CD4-positive, alpha-beta T cell (primary cell): ENCODE measurements at regions not wholly inside any gene's neighbourhood (a gene's known extent, or its start where the extent isn't known, plus 50 kb on each side); places are given as distances from the start of the nearest gene placed in this dataset.

Experiments used
- ATAC-seq: fragments of 200-7000 bp; cut with Tn5 transposase; one replicate; pipeline ENCODE4 v1.10.0; 2022; ENCODE audit warnings: mild to moderate bottlenecking; ENCODE audit not compliant: poor library complexity
- CTCF ChIA-PET: fragments of 350-600 bp; sonication (Branson Sonifier 250); formaldehyde crosslinking; loops from one replicate; lab custom pipeline; 2021; ENCODE audit warnings: antibody characterized with exemption, inconsistent platforms; lab: Charles Lee
- POLR2A ChIA-PET: fragments of 350-600 bp; sonication (Branson Sonifier 250); formaldehyde crosslinking; loops from one replicate; lab custom pipeline; 2021; ENCODE audit warnings: antibody characterized with exemption, inconsistent platforms; lab: Charles Lee
- DNase-seq, 14 experiments: peaks; one replicate each; pipeline ENCODE4 v3.0.0-alpha.2; 2013 to 2020; ENCODE audit warnings: mixed read lengths in 2 of 14
- H3K27ac ChIP-seq, 2 donors: one replicate each; pipeline versions ENCODE4 v1.5.1 to v1.7.0; 2013; ENCODE audit warnings: low read length in 2 of 2, low read depth in 1 of 2, mild to moderate bottlenecking in 1 of 2
- H3K27me3 ChIP-seq, 2 experiments: 1 replicate in 1 of 2; 2 replicates in 1 of 2; pipeline versions ENCODE4 v1.6.1 to v1.7.0; 2013; ENCODE audit warnings: low read length in 2 of 2, control low read depth in 1 of 2, mild to moderate bottlenecking in 1 of 2, moderate library complexity in 1 of 2; ENCODE audit not compliant: insufficient read depth in 2 of 2, control insufficient read depth in 1 of 2
- H3K36me3 ChIP-seq: one replicate; pipeline ENCODE4 v1.6.1; 2013; ENCODE audit warnings: low read length, control low read depth; ENCODE audit not compliant: insufficient read depth
- H3K4me1 ChIP-seq: one replicate; pipeline ENCODE4 v1.6.1; 2013; ENCODE audit warnings: low read length, control low read depth; ENCODE audit not compliant: insufficient read depth
- H3K4me3 ChIP-seq: one replicate; pipeline ENCODE4 v1.5.1; 2013; ENCODE audit warnings: mild to moderate bottlenecking, low read length, moderate library complexity
- H3K9me3 ChIP-seq, 2 experiments: 1 replicate in 1 of 2; 2 replicates in 1 of 2; pipeline versions ENCODE4 v1.6.1 to v1.7.0; 2013; ENCODE audit warnings: low read length in 2 of 2, mild to moderate bottlenecking in 2 of 2, control low read depth in 1 of 2, moderate library complexity in 1 of 2; ENCODE audit not compliant: control insufficient read depth in 1 of 2, insufficient read depth in 1 of 2
- H3K27ac Mint-ChIP-seq: one replicate; pipeline ENCODE4 v1.8.0; 2020; ENCODE audit warnings: mixed read lengths
- H3K27me3 Mint-ChIP-seq: one replicate; pipeline ENCODE4 v1.8.0; 2021; ENCODE audit warnings: mixed read lengths
- H3K36me3 Mint-ChIP-seq: one replicate; pipeline ENCODE4 v1.8.0; 2021; ENCODE audit warnings: low read depth, mixed read lengths
- H3K4me1 Mint-ChIP-seq: one replicate; pipeline ENCODE4 v1.8.0; 2021; ENCODE audit warnings: low read depth, mixed read lengths
- H3K4me3 Mint-ChIP-seq: one replicate; pipeline ENCODE4 v1.8.0; 2020; ENCODE audit warnings: mild to moderate bottlenecking, mixed read lengths
- H3K9me3 Mint-ChIP-seq: one replicate; pipeline ENCODE4 v1.8.0; 2020; ENCODE audit warnings: mixed read lengths
- intact Hi-C, 2 experiments: fragments of 100-400 bp; cut with DNase I in 1 of 2; cut with micrococcal nuclease in 1 of 2; formaldehyde crosslinking; loops; one replicate each; pipeline versions ENCODE4 v1.15.1 to v1.9.0; 2023 to 2025; cut with DNase I, micrococcal nuclease
- TF ChIP-seq, protein P1 (sequence below): fragments of 200-600 bp; IDR thresholded peaks from one replicate; pipeline ENCODE4 v1.8.0; 2022; ENCODE audit warnings: antibody characterized with exemption, mild to moderate bottlenecking

DNA sequence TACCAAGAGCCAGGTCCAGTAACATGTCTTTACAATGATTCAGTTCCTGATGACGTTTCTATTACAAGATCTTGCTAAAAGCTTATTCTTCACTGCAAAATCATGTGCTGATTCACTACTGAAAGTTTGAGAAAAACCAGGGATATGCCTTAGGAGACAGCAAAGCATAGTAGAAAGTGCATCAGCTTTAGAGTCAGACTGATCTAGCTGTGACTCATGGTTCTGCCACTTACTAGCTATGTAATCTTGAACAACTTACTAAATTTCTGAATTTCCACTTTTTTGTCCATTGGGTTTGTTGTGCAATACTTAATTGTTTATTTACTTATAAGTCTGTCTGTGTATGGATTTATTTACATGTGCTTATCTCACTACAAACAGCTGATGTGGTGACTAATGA is 198.5 kb upstream of the RSPO3 start:
- H3K27me3 ChIP-seq, result no peaks in the 10 kb centered on the region
- Mint-ChIP-seq H3K36me3 (no peaks in the 10 kb centered on the region), H3K27ac (no peak overlapping the region), H3K4me1 (no peaks in the 10 kb centered on the region), H3K27me3 (no peaks in the 10 kb centered on the region), H3K4me3 (no peak overlapping the region), H3K9me3 (no peaks in the 10 kb centered on the region)
- no peaks in the 10 kb centered on the region for H3K36me3 ChIP-seq
- ChIA-PET CTCF (no interaction called here), POLR2A (no interaction called here)
- H3K4me1 ChIP-seq, result no peaks in the 10 kb centered on the region
- no peaks in the 10 kb centered on the region for H3K9me3 ChIP-seq
- TF ChIP-seq, protein P1, sequence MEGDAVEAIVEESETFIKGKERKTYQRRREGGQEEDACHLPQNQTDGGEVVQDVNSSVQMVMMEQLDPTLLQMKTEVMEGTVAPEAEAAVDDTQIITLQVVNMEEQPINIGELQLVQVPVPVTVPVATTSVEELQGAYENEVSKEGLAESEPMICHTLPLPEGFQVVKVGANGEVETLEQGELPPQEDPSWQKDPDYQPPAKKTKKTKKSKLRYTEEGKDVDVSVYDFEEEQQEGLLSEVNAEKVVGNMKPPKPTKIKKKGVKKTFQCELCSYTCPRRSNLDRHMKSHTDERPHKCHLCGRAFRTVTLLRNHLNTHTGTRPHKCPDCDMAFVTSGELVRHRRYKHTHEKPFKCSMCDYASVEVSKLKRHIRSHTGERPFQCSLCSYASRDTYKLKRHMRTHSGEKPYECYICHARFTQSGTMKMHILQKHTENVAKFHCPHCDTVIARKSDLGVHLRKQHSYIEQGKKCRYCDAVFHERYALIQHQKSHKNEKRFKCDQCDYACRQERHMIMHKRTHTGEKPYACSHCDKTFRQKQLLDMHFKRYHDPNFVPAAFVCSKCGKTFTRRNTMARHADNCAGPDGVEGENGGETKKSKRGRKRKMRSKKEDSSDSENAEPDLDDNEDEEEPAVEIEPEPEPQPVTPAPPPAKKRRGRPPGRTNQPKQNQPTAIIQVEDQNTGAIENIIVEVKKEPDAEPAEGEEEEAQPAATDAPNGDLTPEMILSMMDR, result no peak
- ATAC-seq (no peak), DNase-seq (no peak)
- no peak overlapping the region for H3K4me3 ChIP-seq
- no peak overlapping the region for H3K27ac ChIP-seq
- intact Hi-C loops, result no loop called here

DNA sequence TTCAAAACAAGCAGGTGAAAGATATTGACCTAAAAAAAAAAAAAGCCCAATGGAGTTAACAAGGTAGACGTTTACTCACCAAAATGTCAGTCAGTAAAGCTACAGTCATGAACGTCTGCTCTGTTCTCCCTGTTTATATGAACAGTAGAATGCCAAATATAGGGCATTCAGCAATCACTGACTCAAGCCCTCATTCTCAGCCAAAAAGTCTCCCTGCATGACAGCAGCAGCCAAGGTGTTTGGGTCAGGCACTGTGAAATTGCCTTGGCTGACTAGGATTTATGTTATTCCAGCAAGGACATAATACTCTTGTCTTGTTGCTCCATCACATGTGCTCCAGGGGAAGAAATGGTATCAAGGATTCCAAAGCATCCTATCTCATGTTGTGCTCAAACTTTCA is 194.7 kb upstream of the RSPO3 start:
- ChIA-PET POLR2A (no interaction called here), CTCF (no interaction called here)
- Histone ChIP-seq H3K36me3 (no peaks in the 10 kb centered on the region), H3K27me3 (no peaks in the 10 kb centered on the region), H3K4me3 (no peak overlapping the region), H3K9me3 (no peaks in the 10 kb centered on the region), H3K27ac (no peak overlapping the region), H3K4me1 (no peaks in the 10 kb centered on the region)
- no peak for ATAC-seq
- Mint-ChIP-seq H3K27ac (no peak overlapping the region), H3K36me3 (no peaks in the 10 kb centered on the region), H3K9me3 (no peaks in the 10 kb centered on the region), H3K4me3 (no peak overlapping the region), H3K4me1 (no peaks in the 10 kb centered on the region), H3K27me3 (no peaks in the 10 kb centered on the region)
- intact Hi-C loops, result no loop called here
- no peak for DNase-seq
- TF ChIP-seq, protein P1, result no peak

DNA sequence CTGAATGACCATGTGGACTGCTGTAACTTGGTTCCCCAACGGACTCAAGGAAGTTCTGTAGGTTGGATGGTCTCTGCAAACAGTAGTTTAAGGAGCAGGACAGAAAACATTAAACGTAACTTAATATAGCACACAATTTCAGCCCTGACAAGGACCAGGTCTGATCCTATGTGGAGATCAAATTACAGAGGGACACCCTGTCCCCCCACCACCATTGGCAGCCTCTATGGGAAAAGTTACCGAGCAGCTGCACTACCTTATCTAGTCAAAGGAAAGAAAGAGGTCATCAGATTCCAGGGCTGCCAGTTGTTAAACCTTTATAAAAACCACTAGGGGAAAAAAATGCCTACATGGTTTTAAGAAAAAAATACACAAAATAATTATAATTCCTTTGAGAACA is 191.5 kb upstream of the RSPO3 start:
- H3K27me3 Mint-ChIP-seq, result no peaks in the 10 kb centered on the region
- no peak overlapping the region for H3K4me3 ChIP-seq
- H3K36me3 ChIP-seq, result no peaks in the 10 kb centered on the region
- DNase-seq (no peak), ATAC-seq (no peak)
- ChIA-PET CTCF (no interaction called here), POLR2A (interaction anchor here (0.8 kb wide), 1 partner anchor 342 kb away, joined by 3 read pairs; no protein-coding TSS in a partner anchor)
- H3K27ac ChIP-seq, result no peak overlapping the region
- H3K4me1 ChIP-seq, result no peaks in the 10 kb centered on the region
- intact Hi-C loops, result no loop called here
- no peaks in the 10 kb centered on the region for H3K4me1 Mint-ChIP-seq
- no peaks in the 10 kb centered on the region for H3K9me3 Mint-ChIP-seq
- no peaks in the 10 kb centered on the region for H3K27me3 ChIP-seq
- no peak overlapping the region for H3K4me3 Mint-ChIP-seq
- TF ChIP-seq, protein P1, result no peak
- H3K27ac Mint-ChIP-seq, result no peak overlapping the region
- H3K36me3 Mint-ChIP-seq, result no peaks in the 10 kb centered on the region
- no peaks in the 10 kb centered on the region for H3K9me3 ChIP-seq
